Renal cortical epithelial cell (primary cell): ENCODE measurements at regions not wholly inside any gene's neighbourhood (a gene's known extent, or its start where the extent isn't known, plus 50 kb on each side); places are given as distances from the start of the nearest gene placed in this dataset.
"Not testable (repeated sequence)": the region's sequence is repeated elsewhere in the genome, so short reads cannot be mapped to it uniquely, and the experiment has no call there.

Experiments
- DNase-seq: peaks from one replicate; pipeline ENCODE4 v3.0.0-alpha.2; 2011; ENCODE audit warnings: low read depth

GRCh38 chr6:27826612-27826985 lies 85.6 kb downstream of the OR2B2 start:
- not testable (repeated sequence) for DNase-seq

GRCh38 chr6:27825848-27826611 lies 86.2 kb downstream of the OR2B2 start:
- DNase-seq = not testable (repeated sequence)

GRCh38 chr6:27825025-27825793 lies 87.0 kb downstream of the OR2B2 start:
- no peak for DNase-seq

- peak; percentile 60 for DNase-seq
Observed at GRCh38 chr6:27824211-27825024, 87.8 kb downstream of the OR2B2 start.

- DNase-seq = not testable (repeated sequence)
Observed at GRCh38 chr6:27823714-27824210, 88.4 kb downstream of the OR2B2 start.

- no peak for DNase-seq
Observed at GRCh38 chr6:27816906-27817305, 95.3 kb downstream of the OR2B2 start.

- peak; percentile 98 for DNase-seq
Observed at GRCh38 chr6:27814665-27815424, 97.4 kb downstream of the OR2B2 start.

- not testable (repeated sequence) for DNase-seq
Observed at GRCh38 chr6:27814415-27814664, 97.9 kb downstream of the OR2B2 start.

GRCh38 chr6:27812805-27813492 lies 99.2 kb downstream of the OR2B2 start:
- DNase-seq = no peak

GRCh38 chr6:27812078-27812804 lies 100.0 kb downstream of the OR2B2 start:
- no peak for DNase-seq

GRCh38 chr6:27811451-27811772 lies 100.8 kb downstream of the OR2B2 start:
- DNase-seq = no peak

- DNase-seq = no peak
Observed at GRCh38 chr6:27810768-27811450, 101.3 kb downstream of the OR2B2 start.

- peak; percentile 98 for DNase-seq
Observed at GRCh38 chr6:27809939-27810767, 102.0 kb downstream of the OR2B2 start.

- DNase-seq = no peak
Observed at GRCh38 chr6:27809067-27809938, 102.9 kb downstream of the OR2B2 start.

- not testable (repeated sequence) for DNase-seq
Observed at GRCh38 chr6:27808242-27809066, 103.7 kb downstream of the OR2B2 start.

- peak; percentile 96 for DNase-seq
Observed at GRCh38 chr6:27807441-27808241, 104.6 kb downstream of the OR2B2 start.
